HG02938 (cell line): ENCODE measurements at regions not wholly inside any gene's neighbourhood (a gene's known extent, or its start where the extent isn't known, plus 50 kb on each side); places are given as distances from the start of the nearest gene placed in this dataset.
"Not testable (repeated sequence)": the region's sequence is repeated elsewhere in the genome, so short reads cannot be mapped to it uniquely, and the experiment has no call there.

Experiments
- ATAC-seq: cut with Tn5 transposase; IDR thresholded peaks from one replicate; pipeline ENCODE4 v1.9.1; 2021; ENCODE audit warnings: mild to moderate bottlenecking, moderate library complexity; ENCODE audit not compliant: unreplicated experiment

DNA sequence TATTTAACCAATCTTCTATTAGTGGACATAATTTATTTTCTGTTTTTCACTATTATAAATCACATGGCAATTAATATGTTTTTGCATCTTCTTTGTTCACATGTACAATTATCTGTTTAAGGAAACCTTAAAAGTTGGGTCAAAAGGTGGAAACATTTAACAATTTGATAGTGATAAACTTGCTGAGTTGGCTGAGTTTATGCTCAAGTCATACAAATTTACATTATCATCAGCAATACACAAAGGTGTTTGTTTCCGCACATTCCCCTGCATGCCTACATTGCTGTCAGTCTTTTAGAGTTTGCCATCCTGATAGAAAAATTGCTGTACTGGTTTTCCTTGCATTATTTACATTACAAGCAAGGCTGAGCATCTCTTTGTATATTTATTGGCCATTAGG, 139.5 kb downstream of the KCNRG start:
- ATAC-seq: no peak

DNA sequence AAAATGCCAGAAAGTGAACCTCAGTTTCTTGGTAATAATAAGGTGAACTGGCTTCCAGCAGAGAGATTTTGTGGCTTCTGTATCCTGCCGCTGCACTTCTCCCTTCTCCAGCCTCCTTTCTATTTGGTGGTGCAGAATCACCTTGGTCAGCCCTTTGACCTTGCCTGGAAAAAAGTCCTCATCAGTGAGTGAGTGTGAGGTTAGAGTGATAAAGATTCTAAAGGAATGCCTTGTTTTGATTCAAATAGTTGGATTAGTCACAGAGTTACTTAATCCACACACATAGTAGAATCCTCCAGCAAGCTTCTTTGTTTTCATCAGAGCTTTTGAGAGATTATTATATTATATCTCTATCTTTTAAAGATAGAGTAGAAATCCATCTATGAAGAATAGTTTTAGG, 140.9 kb downstream of the KCNRG start:
- no peak for ATAC-seq

DNA sequence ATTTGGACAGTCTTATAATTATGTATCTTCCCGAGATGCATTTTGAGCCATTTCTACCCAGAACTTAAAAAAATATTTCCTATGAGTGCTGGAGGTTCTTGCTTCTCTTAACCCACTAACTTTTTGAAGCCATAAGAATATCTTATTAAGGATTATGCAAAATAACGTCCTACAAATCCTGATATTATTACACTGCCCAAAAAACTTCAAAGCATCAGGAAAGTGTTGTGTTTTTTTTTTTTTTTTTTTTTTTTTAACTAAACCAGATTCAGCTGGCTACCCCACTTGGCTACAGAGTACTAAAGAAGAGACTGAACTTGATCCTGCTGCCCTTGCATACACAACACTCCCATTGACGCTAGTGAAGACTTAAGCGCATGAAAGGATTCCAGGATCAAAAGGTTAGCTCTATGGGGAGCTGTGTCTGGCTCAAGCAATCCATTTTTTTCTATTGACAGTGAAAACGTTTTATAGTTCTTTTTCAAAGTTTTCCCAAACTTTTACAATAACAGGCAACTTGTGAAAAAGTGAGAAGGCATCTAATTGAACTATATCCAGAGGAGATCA, 141.4 kb downstream of the KCNRG start:
- ATAC-seq: no peak

DNA sequence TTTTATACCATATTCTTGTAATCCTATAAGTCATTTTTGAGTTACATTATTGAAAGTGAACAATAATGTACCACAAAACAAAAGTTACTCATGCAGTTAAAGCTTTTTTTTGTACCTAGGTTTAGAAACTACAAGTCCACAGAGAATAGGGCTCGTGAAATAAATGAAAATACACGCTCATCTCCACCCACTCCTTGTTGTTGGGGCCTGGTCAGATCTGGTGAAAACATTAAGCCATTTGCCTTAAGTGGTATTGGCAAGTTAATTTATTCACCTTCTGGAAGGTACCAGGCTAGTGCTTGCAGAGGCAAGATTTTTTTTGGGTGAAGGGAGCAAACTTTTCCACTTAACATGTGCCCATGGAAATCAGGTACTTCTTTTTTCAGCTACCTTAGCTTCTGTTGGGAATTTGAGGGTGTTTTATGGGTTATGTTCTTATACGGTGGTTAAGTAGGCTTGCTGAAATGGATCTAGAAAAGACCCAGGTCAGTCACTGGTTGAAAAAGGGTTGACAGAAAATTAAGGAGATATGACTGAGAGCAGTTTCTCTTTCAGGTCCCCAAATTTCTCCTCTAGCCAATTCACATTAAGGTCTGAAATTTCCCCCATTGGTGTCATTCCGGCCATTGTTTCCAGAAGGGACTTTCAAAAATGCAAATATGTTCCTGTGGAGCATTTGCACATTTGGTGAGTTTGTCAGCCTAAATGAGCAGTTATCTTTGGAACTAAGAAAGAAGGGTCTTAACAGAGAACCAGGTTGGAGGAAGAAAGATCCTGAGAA, 143.3 kb downstream of the KCNRG start:
- peak; percentile 52 for ATAC-seq

DNA sequence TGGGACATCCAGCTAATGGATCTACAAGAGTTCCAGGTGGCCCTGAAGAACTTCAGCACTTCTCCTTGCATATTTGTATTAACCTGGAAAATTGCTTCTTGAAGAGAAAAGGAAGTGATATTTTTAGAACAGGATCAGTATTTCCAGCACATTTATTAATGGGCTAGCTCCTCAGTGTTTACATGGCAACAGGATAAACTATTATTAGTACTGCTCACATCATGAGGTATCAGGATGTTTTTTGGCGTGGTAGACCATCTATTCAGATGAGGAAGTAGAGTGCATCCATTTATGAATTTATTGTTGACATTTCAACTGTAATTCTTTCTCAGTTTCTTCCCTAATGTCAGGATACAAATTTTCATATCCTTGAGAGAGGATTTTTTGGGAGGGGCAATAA, 144.4 kb downstream of the KCNRG start:
- no peak for ATAC-seq

DNA sequence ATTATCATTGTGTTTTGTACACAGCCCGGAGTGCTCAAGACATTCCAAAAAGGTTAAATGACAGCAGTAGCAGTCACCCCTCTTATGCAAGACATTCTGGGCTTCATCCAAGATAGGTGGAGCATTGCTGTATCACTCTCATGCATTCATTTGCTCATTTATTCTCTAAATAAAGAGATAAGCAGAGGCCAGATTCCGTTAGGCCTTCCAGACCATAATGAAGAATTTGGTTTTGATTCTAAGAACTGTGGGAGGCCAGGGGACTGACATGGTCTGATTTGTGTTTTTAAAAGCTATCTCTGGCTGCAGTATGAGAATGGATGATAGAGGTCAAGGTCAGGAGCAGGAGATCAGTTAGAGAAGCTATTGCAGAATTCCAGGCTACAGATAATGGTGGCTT, 145.8 kb downstream of the KCNRG start:
- no peak for ATAC-seq

DNA sequence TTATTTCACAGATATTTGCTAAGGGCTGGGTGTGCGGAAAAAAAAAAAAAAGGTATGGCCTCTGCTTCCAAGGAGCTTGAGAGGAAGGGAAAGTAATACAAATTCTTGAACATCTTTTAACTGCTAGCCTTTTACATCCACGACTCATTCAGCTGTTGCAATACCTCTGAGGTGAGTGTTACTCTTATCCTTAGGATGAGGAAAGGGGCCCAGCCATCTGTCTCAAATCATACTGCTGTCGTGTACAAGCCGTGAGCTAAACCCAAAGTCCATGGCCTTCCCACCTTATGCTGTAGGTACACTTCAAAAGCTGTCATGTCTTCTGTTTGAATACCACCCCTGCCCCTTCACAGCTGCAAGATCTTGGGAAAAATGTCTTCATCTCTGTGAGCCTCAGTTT, 146.8 kb downstream of the KCNRG start:
- ATAC-seq: no peak

DNA sequence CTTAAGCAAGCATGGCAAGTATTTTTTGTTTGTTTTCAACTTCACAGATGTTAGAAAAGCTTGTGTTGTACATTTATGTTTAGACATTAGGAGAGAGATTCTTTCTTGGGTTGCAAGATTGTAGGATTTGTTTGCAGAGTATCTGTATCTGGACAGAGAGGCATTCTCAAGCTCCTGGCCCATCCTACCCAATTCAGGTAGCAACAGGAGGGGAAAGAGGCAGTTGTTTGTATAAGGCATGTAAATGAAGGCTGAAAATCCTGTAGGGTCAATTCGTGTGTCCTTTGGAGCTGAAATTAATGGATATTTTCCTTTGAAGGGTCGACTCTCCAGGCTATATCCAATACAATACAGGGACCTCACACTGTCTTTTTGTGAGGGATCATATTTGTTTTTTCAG, 147.3 kb downstream of the KCNRG start:
- no peak for ATAC-seq

DNA sequence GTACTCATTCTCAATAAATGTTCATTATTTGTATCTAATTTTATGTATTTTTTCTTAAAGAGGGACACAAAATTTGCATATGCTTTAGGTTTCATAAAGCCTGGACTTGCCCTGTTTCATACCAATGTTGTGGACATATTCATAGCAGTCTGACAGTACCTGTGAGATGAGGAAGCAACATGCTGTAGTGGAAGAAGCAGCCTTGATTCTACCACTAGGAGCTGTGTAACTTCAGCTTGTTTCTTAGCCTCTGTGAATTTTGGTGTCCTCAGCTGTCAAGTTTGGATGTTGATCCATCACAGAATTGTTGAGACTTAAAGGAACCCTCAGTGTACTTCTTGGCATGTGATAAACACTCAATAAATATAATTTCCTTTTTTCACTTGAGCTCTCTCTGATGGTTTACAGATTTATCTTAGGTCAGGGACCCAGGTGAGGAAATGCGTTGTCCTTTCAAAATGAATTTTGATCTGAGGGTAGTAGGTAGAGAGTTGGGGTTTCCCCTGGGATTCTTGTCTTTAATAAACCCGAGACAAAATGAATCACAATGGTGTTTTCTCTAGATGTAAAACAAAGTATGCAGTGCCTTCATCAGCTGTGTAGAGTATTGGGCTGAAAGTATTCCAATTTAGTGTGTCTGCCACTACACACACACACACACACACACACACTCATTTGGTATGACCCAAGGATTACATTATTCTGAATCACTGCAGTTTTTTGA, 152.1 kb downstream of the KCNRG start:
- no peak for ATAC-seq

DNA sequence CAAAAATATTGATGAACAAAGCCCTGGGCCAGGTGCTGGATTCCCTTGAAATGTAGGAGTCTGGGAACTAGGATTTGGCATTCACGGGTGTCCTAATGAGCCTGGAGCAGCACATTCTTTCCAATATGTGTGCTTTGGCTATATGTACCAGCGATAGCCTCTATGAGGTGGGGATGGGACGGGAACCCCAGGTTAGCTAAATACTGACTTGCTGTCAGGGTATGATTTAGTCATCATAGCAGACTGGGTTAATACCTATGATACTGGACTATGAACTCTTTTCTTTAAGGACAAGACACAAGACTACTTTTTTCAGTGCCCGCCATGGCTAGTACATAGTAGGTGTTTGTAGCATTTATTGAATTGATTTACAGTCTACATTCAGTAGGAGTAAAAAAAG, 152.7 kb downstream of the KCNRG start:
- no peak for ATAC-seq

DNA sequence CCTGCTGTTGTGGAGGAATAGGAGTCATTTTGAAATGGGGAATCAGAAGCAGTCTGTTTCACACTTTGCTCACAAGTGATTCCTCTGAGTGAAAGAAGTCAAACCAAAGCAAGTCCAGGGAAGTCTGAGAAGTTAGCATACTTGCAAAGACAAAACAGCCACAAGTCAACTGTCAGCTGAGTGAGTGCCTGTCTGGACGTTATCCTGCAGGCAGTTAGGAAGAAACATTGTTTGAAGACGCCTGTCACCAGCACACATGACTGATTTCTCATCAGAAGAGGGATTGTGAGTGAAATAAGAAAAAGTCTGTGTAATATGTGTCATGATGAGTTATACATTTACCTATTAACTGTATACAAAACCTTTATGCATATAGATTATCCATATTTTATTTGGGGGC, 153.5 kb downstream of the KCNRG start:
- no peak for ATAC-seq

DNA sequence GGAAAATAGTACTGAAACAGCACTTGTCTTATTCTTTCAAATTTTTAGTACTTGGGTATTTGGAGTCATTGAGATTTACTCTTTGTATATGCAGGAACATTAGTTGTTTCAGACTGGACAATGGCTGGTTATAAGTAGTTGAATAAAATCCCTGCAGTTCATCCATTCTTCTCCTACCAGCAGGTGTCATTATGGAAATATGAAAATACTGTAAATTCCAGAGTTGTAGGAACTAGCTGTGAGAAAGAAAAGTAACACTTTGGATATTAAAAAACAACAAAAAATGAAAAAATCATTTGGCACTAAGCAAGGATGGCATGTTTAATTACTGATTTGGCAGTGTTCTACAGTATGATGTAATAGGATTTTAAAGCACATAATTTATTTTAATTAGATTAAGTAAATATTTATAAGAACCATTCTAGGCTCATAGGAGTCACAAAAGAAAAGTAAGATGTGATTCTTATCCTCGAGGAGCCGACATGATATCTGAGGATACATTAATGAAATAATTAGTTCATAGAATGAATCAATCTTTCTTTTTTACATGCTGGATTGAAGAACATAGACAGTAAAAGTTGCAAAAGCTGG, 155.3 kb downstream of the KCNRG start:
- no peak for ATAC-seq

DNA sequence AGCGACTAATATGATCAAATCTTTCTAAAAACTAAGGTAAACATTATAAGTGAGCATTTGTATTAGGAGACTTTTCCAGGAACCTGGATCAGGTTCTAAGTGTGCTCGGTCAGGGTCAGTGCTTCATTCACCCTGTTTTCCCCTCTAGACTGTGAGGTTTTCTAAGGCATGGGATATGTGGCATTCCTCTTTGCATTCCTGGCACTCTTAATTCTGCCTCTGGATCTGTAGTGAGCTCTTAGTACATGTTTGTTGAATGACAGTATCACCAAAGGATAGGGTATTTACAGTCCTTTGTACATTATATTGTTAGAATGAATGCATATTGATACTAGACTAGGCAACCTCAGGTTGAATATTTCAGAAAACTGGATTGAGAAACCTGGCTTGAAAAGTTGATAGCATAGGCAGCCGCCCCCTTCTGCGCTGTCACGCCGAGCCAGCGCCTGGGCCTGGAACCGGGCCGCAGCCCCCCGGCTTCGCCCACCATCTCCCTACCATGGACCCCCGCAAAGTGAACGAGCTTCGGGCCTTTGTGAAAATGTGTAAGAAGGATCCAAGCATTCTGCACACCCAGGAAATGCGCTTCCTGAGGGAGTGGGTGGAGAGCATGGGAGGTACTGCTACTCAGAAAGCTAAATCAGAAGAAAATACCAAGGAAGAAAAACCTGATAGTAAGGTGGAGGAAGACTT, 156.5 kb downstream of the KCNRG start:
- ATAC-seq: no peak

DNA sequence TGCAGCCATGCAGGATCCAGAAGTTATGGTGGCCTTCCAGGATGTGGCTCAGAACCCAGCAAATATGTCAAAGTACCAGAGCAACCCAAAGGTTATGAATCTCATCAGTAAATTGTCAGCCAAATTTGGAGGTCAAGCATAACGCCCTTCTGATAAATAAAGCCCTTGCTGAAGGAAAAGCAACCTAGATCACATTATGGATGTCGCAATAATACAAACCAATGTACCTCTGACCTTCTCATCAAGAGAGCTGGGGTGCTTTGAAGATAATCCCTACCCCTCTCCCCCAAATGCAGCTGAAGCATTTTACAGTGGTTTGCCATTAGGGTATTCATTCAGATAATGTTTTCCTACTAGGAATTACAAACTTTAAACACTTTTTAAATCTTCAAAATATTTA, 157.8 kb downstream of the KCNRG start:
- not testable (repeated sequence) for ATAC-seq

DNA sequence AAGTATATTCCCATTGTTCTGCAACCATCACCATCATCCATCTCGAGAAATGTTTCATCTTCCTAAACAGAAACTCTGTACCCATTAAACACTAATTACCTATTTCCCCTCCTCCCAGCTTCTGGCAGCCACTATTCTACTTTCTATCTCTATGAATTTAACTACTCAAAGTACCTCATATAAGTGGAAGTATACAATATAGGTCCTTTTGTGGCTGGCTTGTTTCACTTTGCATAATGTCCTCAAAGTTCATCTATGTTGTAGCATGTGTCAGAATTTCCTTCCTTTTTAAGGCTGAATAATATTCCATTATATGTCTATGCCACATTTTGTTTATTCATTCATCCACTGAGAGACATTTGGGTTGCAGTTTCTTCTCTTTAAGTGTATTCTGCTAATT, 159.4 kb downstream of the KCNRG start:
- ATAC-seq: no peak

DNA sequence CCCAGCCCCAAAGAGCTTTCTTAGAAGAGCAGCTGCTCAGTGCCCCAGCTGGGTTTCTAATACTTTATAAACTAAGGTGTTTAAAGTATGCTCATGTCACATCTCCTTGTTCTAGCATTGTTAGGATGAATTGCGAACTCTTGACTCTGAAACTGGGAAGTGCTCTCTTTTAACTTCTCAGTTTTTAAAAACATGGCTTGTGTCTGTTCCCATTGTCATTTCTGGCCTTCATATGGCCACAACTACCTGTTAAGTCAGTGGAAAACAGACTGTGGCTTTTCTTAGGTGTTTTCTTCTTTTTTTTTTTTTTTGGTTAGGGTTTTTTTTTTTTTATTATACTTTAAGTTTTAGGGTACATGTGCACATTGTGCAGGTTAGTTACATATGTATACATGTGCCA, 164.7 kb downstream of the KCNRG start:
- no peak for ATAC-seq

DNA sequence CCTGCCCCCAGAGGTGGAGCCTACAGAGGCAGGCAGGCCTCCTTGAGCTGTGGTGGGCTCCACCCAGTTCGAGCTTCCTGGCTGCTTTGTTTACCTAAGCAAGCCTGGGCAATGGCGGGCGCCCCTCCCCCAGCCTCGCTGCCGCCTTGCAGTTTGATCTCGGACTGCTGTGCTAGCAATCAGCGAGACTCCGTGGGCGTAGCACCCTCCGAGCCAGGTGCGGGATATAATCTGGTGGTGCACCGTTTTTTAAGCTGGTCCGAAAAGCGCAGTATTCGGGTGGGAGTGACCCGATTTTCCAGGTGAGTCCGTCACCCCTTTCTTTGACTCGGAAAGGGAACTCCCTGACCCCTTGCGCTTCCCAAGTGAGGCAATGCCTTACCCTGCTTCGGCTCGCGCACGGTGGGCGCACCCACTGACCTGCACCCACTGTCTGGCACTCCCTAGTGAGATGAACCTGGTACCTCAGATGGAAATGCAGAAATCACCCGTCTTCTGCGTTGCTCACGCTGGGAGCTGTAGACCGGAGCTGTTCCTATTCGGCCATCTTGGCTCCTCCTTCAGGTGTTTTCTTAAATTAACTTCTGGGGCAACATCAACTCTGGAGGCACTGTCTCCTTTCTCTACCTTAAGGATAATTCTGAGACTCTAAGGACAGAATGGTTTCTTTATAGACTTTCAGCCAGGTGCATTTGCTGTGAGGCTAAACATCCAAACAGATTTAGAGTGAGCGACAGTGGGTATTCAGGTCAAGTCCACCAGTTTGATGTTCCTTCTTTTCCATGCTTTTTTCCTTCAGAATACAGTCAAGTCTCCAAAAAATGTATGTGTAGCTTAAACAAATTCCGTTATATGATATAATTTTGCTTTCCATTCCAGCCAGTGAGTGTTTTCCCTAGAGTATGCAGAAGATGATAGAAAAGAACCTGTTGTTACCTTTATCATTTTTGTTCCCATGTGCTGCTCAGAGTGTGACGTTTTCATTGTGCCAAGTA, 170.8 kb downstream of the KCNRG start:
- ATAC-seq: not testable (repeated sequence)

DNA sequence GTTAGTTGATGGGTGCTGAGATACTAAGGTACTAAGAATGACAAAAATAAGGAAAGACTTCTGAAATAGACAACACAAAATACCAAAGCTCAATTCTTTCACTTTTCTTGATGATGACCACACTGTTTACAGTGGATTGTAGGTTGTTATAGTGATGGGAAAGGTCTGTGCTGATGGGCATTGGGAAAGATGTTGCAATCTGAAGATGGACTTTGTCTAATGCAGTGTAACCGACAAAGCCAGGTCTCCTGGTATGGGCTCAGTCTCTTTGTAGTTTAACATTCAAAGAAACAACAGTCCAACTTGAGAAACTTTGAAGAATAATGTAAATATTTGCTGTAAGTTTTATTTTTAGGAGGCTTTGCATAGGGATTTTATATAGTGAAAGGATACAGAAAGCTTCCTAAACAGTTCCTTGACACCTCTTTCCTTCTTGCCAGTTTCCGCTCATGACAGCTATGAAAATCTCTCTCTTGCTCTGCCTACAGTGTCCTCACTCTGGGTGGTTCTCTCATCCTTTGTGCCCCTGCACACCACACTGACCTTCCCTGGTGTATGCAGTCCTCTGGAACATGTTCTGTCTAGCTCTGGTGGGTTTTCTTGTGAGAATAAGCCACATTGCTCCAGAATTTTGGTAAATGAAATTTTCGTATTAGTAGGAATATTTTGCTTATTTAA, 172.2 kb downstream of the KCNRG start:
- no peak for ATAC-seq

DNA sequence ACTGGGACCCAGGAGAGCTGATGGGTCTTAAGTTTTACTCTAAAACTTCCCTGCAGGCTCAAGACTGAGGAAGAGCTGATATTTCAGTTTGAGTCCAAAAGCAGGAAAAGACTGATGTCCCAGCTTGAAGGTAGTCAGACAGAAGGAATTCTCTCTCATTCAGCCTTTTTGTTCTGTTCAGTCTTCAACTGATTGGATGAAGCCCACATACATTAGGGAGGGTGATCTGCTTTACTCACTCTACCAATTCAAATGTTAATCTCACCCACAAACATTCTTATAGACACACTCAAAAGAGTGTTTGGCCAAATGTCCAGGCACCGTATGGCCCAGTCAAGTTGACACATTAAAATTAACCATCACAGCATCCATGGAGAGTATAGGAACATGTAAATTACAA, 173.5 kb downstream of the KCNRG start:
- ATAC-seq: no peak

DNA sequence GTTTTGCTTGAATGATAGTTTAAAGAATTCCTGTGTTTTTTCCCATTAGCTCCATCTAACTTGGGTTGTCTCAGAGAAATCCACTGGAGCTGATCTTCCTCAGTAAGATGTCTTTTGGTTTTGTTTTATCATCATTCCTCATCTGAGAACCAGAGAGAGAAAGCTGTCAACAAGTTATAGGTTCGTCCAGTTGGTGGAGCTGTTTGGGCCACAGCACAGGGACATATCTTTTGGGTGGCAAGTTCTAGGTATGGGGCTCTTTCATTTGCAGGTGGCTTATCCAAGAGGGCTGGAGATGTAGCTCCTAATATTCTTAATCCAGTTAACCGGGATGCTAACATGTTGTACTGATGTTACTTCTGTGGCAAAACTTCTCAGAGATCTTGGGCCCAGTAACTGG, 174.2 kb downstream of the KCNRG start:
- ATAC-seq: no peak
